Iris pigment epithelial cell (primary cell): ENCODE measurements at regions not wholly inside any gene's neighbourhood (a gene's known extent, or its start where the extent isn't known, plus 50 kb on each side); places are given as distances from the start of the nearest gene placed in this dataset.

Source experiments
- DNase-seq: peaks from one replicate; pipeline ENCODE4 v3.0.0-alpha.2; 2011; ENCODE audit warnings: low read depth

DNA sequence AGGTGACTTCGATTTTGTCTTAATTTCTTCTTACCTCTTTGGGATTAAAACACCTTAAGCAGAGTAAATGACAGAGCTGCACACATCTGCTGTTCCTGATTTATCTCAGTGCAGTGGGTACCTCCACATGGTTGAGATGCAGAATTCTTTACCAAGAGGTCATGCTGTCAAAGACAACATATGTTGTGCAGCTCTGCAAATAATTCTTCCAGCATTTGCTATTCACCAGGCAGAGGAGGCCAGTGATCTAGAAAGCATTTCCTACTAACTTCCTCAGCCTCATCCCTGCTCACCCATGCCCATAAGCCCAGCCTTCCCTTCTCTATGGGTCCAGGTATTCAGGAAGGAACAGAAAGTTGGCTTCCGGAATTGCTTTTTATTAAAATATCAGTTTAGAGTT is 109.3 kb downstream of the THBS2 start:
- no peak for DNase-seq

DNA sequence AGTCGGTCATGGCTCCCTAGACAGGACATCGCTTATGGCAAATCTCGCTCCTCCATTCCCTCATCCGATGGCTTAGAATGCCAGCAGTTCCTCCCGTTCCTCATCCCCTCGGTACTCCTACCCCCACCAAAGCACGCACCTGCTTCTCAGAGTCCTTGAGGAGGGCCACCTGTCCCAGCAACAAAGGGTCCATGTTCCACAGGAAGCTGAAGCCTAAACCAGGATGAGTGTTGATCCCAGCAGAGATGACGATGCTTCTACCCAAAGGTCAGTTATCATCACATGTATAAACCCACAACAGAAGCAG is 111.2 kb downstream of the THBS2 start:
- DNase-seq, result no peak

- no peak for DNase-seq
These were observed 111.7 kb downstream of the THBS2 start for GRCh38 chr6:169141671-169142537.

GRCh38 chr6:169140986-169141495 is 112.6 kb downstream of the THBS2 start:
- DNase-seq, result no peak

DNA sequence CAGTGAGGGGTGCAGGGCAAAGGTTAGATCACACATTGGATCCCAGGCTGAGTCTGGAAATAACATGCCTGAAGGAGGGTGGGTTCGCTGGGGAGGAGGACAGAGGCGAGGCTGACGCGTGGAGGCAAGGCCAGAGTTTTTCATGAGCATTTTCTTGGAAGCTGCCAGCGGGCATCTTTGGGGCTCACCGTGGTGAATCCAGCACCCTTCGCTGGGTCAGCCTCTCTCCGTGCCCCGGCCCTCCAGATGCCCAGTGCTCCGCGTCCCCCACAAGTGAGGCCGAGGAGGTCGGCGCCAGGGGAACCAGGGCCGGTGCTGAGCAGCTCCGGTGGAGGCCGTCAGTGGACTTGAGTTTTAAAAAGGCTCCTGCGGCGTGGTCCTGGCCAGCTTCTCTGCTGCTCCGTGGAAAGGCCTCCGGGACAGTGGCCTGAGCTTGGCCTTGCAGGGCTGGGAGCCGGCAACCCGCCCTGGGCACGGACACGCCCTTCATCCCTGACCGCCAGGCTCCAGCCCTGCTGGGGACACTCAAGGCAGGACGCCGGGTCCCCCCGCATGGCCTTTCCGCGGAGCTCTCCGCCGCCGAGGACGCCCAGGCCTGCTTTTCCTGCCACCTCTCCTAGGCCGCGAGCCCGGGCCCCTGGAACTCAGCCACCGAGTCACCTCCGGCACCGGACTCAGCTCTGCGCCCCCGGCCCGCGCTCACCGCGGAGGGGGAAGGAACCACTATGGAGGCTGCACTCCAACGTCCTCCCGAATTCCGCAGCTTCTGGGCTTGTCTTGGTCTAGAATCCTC is 114.3 kb downstream of the THBS2 start:
- DNase-seq, result no peak

GRCh38 chr6:169132352-169132940 is 121.2 kb downstream of the THBS2 start:
- peak; percentile 27 for DNase-seq

GRCh38 chr6:169131390-169131789 is 122.3 kb downstream of the THBS2 start:
- no peak for DNase-seq

GRCh38 chr6:169130113-169130512 is 123.5 kb downstream of the THBS2 start:
- no peak for DNase-seq

- no peak for DNase-seq
These were observed 132.6 kb downstream of the THBS2 start for GRCh38 chr6:169121013-169121412.

DNA sequence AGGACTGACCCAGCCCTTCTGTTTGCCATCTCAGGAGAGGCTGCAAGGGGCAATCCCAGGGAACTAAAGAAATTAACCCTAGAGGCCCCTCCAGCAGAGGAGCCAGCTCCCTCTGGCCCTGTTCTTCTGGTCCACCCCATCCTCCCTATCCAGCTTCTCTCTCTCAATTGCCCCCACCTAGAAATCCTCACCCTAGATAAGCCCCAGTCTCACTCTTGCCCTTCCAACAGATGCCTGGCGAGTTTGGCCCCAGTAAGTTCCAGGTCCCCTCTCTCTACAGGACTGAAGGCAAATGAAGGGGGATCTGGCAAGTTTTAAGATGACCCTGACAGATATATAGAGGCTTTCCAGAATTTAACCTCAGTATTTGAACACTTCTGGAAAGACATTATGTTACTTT is 134.0 kb downstream of the THBS2 start:
- no peak for DNase-seq

DNA sequence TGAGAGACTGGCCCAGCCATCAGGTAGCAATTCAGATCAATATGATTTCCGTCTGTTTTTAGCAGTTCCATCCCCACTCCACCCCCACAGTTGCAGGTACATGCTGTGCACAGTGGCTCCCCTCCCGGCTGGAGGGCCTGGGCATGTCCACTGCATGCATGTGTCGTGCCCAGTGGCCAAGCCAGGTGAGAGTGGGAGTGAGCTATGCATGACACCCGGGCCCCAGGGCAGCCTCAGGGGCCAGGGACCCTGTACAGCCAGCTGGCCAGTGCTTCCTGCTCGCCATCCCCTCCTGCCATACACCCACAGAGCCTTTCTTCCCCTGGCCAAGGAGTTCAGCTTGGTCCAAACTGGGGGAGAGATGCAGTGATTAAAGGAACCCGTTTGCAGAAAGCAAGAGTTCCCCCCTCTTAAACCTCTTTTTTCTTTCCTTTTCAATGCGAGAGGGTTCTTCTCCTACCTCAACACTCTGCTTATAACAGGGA is 135.3 kb downstream of the THBS2 start:
- no peak for DNase-seq

- DNase-seq, result no peak
These were observed 136.0 kb downstream of the THBS2 start for GRCh38 chr6:169117663-169118062.

GRCh38 chr6:169115632-169116031 is 138.0 kb downstream of the THBS2 start:
- DNase-seq, result peak; percentile 24

DNA sequence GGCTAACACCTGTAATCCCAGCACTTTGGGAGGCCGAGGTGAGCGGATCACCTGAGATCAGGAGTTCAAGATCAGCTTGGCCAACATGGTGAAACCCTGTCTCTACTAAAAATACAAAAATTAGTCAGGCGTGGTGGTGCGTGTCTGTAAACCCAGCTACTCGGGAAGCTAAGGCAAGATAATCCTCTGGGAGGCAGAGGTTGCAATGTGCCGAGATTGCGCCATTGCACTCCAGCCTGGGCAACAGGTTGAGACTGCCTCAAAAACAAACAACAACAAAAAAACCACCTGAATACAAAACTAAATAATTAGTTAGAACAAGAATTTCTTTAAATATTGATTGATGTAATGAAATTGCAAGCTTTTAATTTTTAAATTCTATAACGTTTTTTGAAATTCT is 139.0 kb downstream of the THBS2 start:
- DNase-seq, result peak; percentile 17

- DNase-seq, result no peak
These were observed 140.9 kb downstream of the THBS2 start for GRCh38 chr6:169112483-169113320.

GRCh38 chr6:169111203-169111602 is 142.4 kb downstream of the THBS2 start:
- DNase-seq, result no peak

DNA sequence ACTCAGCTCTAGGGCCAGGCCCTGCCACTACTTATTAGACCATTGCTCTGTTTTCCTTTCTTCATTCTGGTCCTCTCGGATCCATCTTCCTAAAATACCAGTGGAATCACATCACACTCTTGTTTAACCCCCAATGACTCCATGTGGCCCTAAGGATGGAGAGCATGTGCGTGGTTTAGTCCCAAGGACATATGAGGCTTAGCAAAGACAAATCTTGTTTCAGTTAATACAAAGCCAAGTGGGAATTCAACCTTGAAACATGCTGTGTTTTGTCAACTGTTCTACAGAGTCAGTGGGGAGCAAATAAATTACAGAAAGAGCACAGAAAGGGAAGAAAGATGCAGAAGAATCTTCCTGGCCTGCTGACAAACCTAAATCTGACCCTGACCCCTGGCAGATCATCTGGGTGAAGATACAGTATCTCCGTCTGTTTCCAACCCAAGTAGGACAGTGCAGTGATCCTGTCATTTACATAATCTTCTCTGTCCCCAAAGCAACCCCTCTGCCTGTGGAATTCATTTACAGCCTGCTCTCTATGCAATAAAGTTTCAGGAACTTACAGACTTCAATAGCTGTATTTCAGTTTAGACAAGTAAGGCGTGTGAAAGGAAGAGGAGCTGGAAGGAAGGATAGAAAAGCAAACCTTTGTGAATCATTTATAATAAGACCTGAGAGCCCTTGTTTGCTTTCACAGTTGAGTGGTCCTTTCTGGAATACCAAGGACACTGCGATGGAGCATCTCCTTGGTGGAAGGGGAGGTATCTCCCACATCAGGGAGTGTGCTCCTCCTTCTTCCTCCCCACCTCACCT is 144.0 kb downstream of the THBS2 start:
- DNase-seq, result no peak

- DNase-seq, result no peak
These were observed 144.9 kb downstream of the THBS2 start for GRCh38 chr6:169108753-169109152.

GRCh38 chr6:169106176-169106575 is 147.5 kb downstream of the THBS2 start:
- DNase-seq, result peak; percentile 58

DNA sequence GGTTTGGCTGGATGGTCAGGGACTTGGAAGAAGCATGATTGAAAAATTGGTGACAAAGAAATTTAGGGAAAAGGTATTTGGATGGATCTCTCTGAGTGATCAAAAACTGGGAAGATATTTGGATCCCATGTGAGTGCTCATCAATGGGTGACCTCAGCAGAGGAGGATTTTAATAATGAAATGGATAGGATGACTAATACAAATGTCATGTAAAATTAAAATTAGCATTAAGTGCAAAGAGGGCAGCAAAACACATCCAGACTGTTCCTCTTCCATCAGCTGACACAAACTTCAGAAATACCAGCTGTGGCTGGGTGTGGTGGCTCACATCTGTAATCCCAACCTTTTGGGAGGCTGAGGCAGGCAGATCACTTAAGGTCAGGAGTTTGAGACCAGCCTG is 151.7 kb downstream of the THBS2 start:
- peak; percentile 33 for DNase-seq
